ENCODE measurements at regions not wholly inside any gene's neighbourhood (a gene's known extent, or its start where the extent isn't known, plus 50 kb on each side); places are given as distances from the start of the nearest gene placed in this dataset.
A peak's percentile ranks its signal among the peaks of the same experiment; 100 is the strongest.

- no peak for DNase-seq
Observed at GRCh38 chr18:39529358-39529757, 1963.8 kb upstream of the CELF4 start.

- DNase-seq, result no peak
Observed at GRCh38 chr18:39527465-39527864, 1961.9 kb upstream of the CELF4 start.

- DNase-seq, result no peak
Observed at GRCh38 chr18:39524370-39524769, 1958.8 kb upstream of the CELF4 start.

GRCh38 chr18:39523281-39523680, 1957.7 kb upstream of the CELF4 start:
- DNase-seq, result no peak

GRCh38 chr18:39521164-39521563, 1955.6 kb upstream of the CELF4 start:
- DNase-seq, result no peak

GRCh38 chr18:39519741-39520140, 1954.1 kb upstream of the CELF4 start:
- no peak for DNase-seq

GRCh38 chr18:39515299-39515698, 1949.7 kb upstream of the CELF4 start:
- no peak for DNase-seq

- DNase-seq, result no peak
Observed at GRCh38 chr18:39513186-39513585, 1947.6 kb upstream of the CELF4 start.

- no peak for DNase-seq
Observed at GRCh38 chr18:39506581-39507330, 1941.2 kb upstream of the CELF4 start.

GRCh38 chr18:39500306-39500705, 1934.7 kb upstream of the CELF4 start:
- DNase-seq, result no peak

- DNase-seq, result no peak
Observed at GRCh38 chr18:39497821-39498220, 1932.2 kb upstream of the CELF4 start.

- DNase-seq, result no peak
Observed at GRCh38 chr18:39496986-39497385, 1931.4 kb upstream of the CELF4 start.

- no peak for DNase-seq
Observed at GRCh38 chr18:39494211-39494896, 1928.8 kb upstream of the CELF4 start.

GRCh38 chr18:39491408-39491807, 1925.8 kb upstream of the CELF4 start:
- no peak for DNase-seq

GRCh38 chr18:39489431-39489830, 1923.8 kb upstream of the CELF4 start:
- DNase-seq, result no peak

- DNase-seq, result peak; percentile 6
Observed at GRCh38 chr18:39487932-39488331, 1922.3 kb upstream of the CELF4 start.

- DNase-seq, result no peak
Observed at GRCh38 chr18:39486268-39486667, 1920.7 kb upstream of the CELF4 start.

GRCh38 chr18:39485696-39486095, 1920.1 kb upstream of the CELF4 start:
- no peak for DNase-seq

- DNase-seq, result no peak
Observed at GRCh38 chr18:39481281-39481680, 1915.7 kb upstream of the CELF4 start.

- no peak for DNase-seq
Observed at GRCh38 chr18:39480494-39481195, 1915.0 kb upstream of the CELF4 start.

- DNase-seq, result no peak
Observed at GRCh38 chr18:39464006-39464405, 1898.4 kb upstream of the CELF4 start.

- DNase-seq, result no peak
Observed at GRCh38 chr18:39462436-39462835, 1896.8 kb upstream of the CELF4 start.

GRCh38 chr18:39460136-39460535, 1894.5 kb upstream of the CELF4 start:
- no peak for DNase-seq

- DNase-seq, result no peak
Observed at GRCh38 chr18:39455285-39455684, 1889.7 kb upstream of the CELF4 start.
